GM21723 (cell line): ENCODE measurements at regions not wholly inside any gene's neighbourhood (a gene's known extent, or its start where the extent isn't known, plus 50 kb on each side); places are given as distances from the start of the nearest gene placed in this dataset.
"Not testable (repeated sequence)": the region's sequence is repeated elsewhere in the genome, so short reads cannot be mapped to it uniquely, and the experiment has no call there.

Experiments used
- ATAC-seq: cut with Tn5 transposase; IDR thresholded peaks from one replicate; pipeline ENCODE4 v1.9.1; 2021; ENCODE audit warnings: mild to moderate bottlenecking, moderate library complexity; ENCODE audit not compliant: unreplicated experiment

GRCh38 chr10:10665750-10666149 lies 351.9 kb upstream of the CELF2 start:
- ATAC-seq: no peak

GRCh38 chr10:10667466-10667865 lies 350.2 kb upstream of the CELF2 start:
- ATAC-seq: no peak

GRCh38 chr10:10676972-10677371 lies 340.7 kb upstream of the CELF2 start:
- no peak for ATAC-seq

- peak; percentile 81 for ATAC-seq
Observed at GRCh38 chr10:10677479-10677878, 340.2 kb upstream of the CELF2 start.

- ATAC-seq: no peak
Observed at GRCh38 chr10:10680496-10680895, 337.2 kb upstream of the CELF2 start.

- no peak for ATAC-seq
Observed at GRCh38 chr10:10684972-10685371, 332.7 kb upstream of the CELF2 start.

- peak; percentile 90 for ATAC-seq
Observed at GRCh38 chr10:10685566-10685965, 332.1 kb upstream of the CELF2 start.

- no peak for ATAC-seq
Observed at GRCh38 chr10:10687751-10688150, 329.9 kb upstream of the CELF2 start.

- ATAC-seq: no peak
Observed at GRCh38 chr10:10699427-10699826, 318.2 kb upstream of the CELF2 start.

GRCh38 chr10:10701084-10701611 lies 316.5 kb upstream of the CELF2 start:
- no peak for ATAC-seq

GRCh38 chr10:10702211-10702610 lies 315.5 kb upstream of the CELF2 start:
- no peak for ATAC-seq

- no peak for ATAC-seq
Observed at GRCh38 chr10:10703382-10703781, 314.3 kb upstream of the CELF2 start.

GRCh38 chr10:10712155-10712704 lies 305.4 kb upstream of the CELF2 start:
- ATAC-seq: no peak

GRCh38 chr10:10714327-10714726 lies 303.3 kb upstream of the CELF2 start:
- no peak for ATAC-seq

- no peak for ATAC-seq
Observed at GRCh38 chr10:10716972-10717371, 300.7 kb upstream of the CELF2 start.

GRCh38 chr10:10722422-10722821 lies 295.2 kb upstream of the CELF2 start:
- no peak for ATAC-seq

- no peak for ATAC-seq
Observed at GRCh38 chr10:10725196-10725595, 292.5 kb upstream of the CELF2 start.

- ATAC-seq: no peak
Observed at GRCh38 chr10:10726101-10726500, 291.6 kb upstream of the CELF2 start.

- ATAC-seq: not testable (repeated sequence)
Observed at GRCh38 chr10:10727411-10727810, 290.3 kb upstream of the CELF2 start.

GRCh38 chr10:10727812-10728211 lies 289.9 kb upstream of the CELF2 start:
- ATAC-seq: no peak

GRCh38 chr10:10730471-10731043 lies 287.1 kb upstream of the CELF2 start:
- ATAC-seq: no peak

GRCh38 chr10:10731366-10731765 lies 286.3 kb upstream of the CELF2 start:
- no peak for ATAC-seq
